ENCODE measurements at regions not wholly inside any gene's neighbourhood (a gene's known extent, or its start where the extent isn't known, plus 50 kb on each side); places are given as distances from the start of the nearest gene placed in this dataset.

- no peak overlapping the region for H3K4me3 ChIP-seq (ENCODE audit: low read depth, low read length)
- no peak for DNase-seq (ENCODE audit: low read depth)
- TF ChIP-seq CTCF (IDR thresholded peaks at IDR 0.05; ENCODE audit: low read depth, low read length, missing control alignments) = no peak
These were observed 424.3 kb downstream of the KIF20B start for GRCh38 chr10:90125456-90126255.

GRCh38 chr10:90126256-90126595 is 424.8 kb downstream of the KIF20B start:
- TF ChIP-seq CTCF (IDR thresholded peaks at IDR 0.05; ENCODE audit: low read depth, low read length, missing control alignments) = no peak
- DNase-seq (ENCODE audit: low read depth) = no peak
- no peak overlapping the region for H3K4me3 ChIP-seq (ENCODE audit: low read depth, low read length)

GRCh38 chr10:90130321-90131086 is 429.1 kb downstream of the KIF20B start:
- no peak for DNase-seq (ENCODE audit: low read depth)
- no peak for TF ChIP-seq CTCF (IDR thresholded peaks at IDR 0.05; ENCODE audit: low read depth, low read length, missing control alignments)
- H3K4me3 ChIP-seq (ENCODE audit: low read depth, low read length) = no peak overlapping the region

- DNase-seq (ENCODE audit: low read depth) = no peak
- H3K4me3 ChIP-seq (ENCODE audit: low read depth, low read length) = no peak overlapping the region
- TF ChIP-seq CTCF (IDR thresholded peaks at IDR 0.05; ENCODE audit: low read depth, low read length, missing control alignments) = no peak
These were observed 432.2 kb downstream of the KIF20B start for GRCh38 chr10:90133606-90134005.

- TF ChIP-seq CTCF (IDR thresholded peaks at IDR 0.05; ENCODE audit: low read depth, low read length, missing control alignments) = no peak
These were observed 435.4 kb downstream of the KIF20B start for GRCh38 chr10:90136731-90137316.

GRCh38 chr10:90138844-90139243 is 437.5 kb downstream of the KIF20B start:
- no peak for DNase-seq (ENCODE audit: low read depth)

More at GRCh38 chr10:90136731-90137316, 435.4 kb downstream of the KIF20B start:
- no peak overlapping the region for H3K4me3 ChIP-seq (ENCODE audit: low read depth, low read length)
- DNase-seq (ENCODE audit: low read depth) = no peak

More at GRCh38 chr10:90138844-90139243, 437.5 kb downstream of the KIF20B start:
- TF ChIP-seq CTCF (IDR thresholded peaks at IDR 0.05; ENCODE audit: low read depth, low read length, missing control alignments) = peak; percentile 55
- H3K4me3 ChIP-seq (ENCODE audit: low read depth, low read length) = no peak overlapping the region

All from GM12864 (cell line).